22Rv1 (cell line): ENCODE measurements at regions not wholly inside any gene's neighbourhood (a gene's known extent, or its start where the extent isn't known, plus 50 kb on each side); places are given as distances from the start of the nearest gene placed in this dataset.

Source experiments
- ZFX ChIP-seq: fragments of 450-650 bp; IDR thresholded peaks from 2 replicates; pipeline ENCODE4 v1.6.1; 2017; ENCODE audit warnings: antibody characterized with exemption, borderline replicate concordance
- TF ChIP-seq, protein P1 (sequence below): fragments of 450-650 bp; IDR thresholded peaks from 2 replicates; pipeline ENCODE4 v1.5.1; 2017; ENCODE audit warnings: mild to moderate bottlenecking

DNA sequence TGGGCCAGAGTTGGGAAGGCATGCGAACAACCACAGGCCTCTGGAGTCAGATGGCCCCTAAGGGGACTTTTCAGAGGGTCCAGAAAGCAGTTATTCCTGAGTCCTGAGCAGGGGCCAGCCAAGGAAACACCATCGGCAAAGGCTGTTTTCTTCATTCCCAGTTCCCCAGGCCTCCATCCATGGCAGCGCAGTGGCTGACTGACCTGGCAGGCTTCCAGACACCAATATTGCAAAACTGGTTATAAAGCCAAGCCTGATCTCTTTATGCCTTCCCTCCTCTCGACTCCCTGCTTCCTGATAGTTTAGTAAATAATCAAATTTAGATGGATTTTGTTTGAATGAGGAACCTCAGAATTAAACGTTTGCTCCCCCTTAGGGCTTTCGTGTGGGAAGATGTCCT is 133.4 kb upstream of the ITGA6 start:
- TF ChIP-seq, protein P1, sequence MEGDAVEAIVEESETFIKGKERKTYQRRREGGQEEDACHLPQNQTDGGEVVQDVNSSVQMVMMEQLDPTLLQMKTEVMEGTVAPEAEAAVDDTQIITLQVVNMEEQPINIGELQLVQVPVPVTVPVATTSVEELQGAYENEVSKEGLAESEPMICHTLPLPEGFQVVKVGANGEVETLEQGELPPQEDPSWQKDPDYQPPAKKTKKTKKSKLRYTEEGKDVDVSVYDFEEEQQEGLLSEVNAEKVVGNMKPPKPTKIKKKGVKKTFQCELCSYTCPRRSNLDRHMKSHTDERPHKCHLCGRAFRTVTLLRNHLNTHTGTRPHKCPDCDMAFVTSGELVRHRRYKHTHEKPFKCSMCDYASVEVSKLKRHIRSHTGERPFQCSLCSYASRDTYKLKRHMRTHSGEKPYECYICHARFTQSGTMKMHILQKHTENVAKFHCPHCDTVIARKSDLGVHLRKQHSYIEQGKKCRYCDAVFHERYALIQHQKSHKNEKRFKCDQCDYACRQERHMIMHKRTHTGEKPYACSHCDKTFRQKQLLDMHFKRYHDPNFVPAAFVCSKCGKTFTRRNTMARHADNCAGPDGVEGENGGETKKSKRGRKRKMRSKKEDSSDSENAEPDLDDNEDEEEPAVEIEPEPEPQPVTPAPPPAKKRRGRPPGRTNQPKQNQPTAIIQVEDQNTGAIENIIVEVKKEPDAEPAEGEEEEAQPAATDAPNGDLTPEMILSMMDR = no peak
- TF ChIP-seq ZFX = no peak
